KMS-11 (cell line): ENCODE measurements at regions not wholly inside any gene's neighbourhood (a gene's known extent, or its start where the extent isn't known, plus 50 kb on each side); places are given as distances from the start of the nearest gene placed in this dataset.

Experiments used
- H2AFZ ChIP-seq: fragments of 200-600 bp; sonication (generic); 2 replicates; pipeline ENCODE4 v1.6.1; 2016; ENCODE audit warnings: antibody characterized with exemption, mixed run types, low read depth
- H3K27ac ChIP-seq: fragments of 200-600 bp; sonication (generic); 2 replicates; pipeline ENCODE4 v1.6.1; 2016; ENCODE audit warnings: mild to moderate bottlenecking, mixed run types
- H3K27me3 ChIP-seq: fragments of 200-600 bp; sonication (generic); 2 replicates; pipeline ENCODE4 v1.6.1; 2017; ENCODE audit warnings: mild to moderate bottlenecking, low read depth, mixed run types, moderate library complexity; ENCODE audit not compliant: insufficient read depth
- H3K36me3 ChIP-seq: fragments of 200-600 bp; sonication (generic); 2 replicates; pipeline ENCODE4 v1.6.1; 2017; ENCODE audit warnings: mild to moderate bottlenecking, mixed run types; ENCODE audit not compliant: insufficient read depth
- H3K4me1 ChIP-seq: fragments of 200-600 bp; sonication (generic); 2 replicates; pipeline ENCODE4 v1.6.1; 2016; ENCODE audit warnings: mild to moderate bottlenecking, low read depth, mixed run types; ENCODE audit not compliant: poor library complexity, severe bottlenecking
- H3K4me2 ChIP-seq: fragments of 200-600 bp; sonication (generic); 2 replicates; pipeline ENCODE4 v1.7.0; 2016; ENCODE audit warnings: mild to moderate bottlenecking, mixed run types
- H3K4me3 ChIP-seq: fragments of 200-600 bp; sonication (generic); IDR thresholded peaks from 2 replicates; pipeline ENCODE4 v1.6.1; 2017; ENCODE audit warnings: low read depth, low read length, mixed read lengths; ENCODE audit not compliant: insufficient read depth
- H3K79me2 ChIP-seq: fragments of 200-600 bp; sonication (generic); 2 replicates; pipeline ENCODE4 v1.6.1; 2016; ENCODE audit warnings: low read depth, mixed run types; ENCODE audit not compliant: insufficient read depth
- H3K9ac ChIP-seq: fragments of 200-600 bp; sonication (generic); 2 replicates; pipeline ENCODE4 v1.6.1; 2016; ENCODE audit warnings: mild to moderate bottlenecking, mixed run types
- H4K20me1 ChIP-seq: fragments of 200-600 bp; sonication (generic); 2 replicates; pipeline ENCODE4 v1.6.1; 2016; ENCODE audit warnings: mild to moderate bottlenecking, mixed run types; ENCODE audit not compliant: insufficient read depth
- TF ChIP-seq, protein P1 (sequence below): fragments of 200-600 bp; sonication (generic); conservative IDR thresholded peaks from 2 replicates; pipeline ENCODE4 v1.6.1; 2017; ENCODE audit warnings: low read depth, mild to moderate bottlenecking, antibody characterized with exemption, low read length, moderate library complexity, mixed read lengths

DNA sequence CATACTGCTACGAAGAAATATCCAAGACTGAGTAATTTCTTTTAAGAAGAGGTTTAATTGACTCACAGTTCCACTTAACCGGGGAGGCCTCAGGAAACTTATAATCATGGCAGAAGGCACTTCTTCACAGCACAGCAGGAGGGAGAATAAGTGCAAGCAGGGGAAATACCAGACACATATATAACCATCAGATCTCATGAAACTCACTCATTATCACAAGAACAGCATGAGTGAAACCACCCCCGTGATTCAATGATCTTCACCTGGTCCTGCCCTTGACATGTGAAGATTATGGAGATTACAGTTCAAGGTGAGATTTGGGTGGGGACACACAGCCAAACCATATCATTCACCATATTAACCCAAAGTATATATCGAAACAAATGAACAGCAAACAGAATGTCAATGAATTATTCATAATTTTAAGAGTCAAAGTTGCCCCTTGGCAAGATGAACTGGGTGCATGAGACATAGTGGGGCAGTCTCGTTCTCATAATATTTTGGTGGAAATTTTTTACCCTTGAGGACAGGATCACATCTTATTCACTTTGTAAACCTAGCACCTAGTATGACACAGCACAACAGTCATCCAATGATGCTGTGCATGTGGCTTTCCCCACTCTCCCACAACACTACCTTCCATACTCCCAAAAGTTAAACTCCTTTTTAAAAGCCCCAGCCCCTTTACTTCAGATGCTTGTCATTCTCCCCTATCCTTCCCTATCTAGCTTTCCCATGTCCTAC is 425.3 kb downstream of the ZEB2 start:
- Histone ChIP-seq H3K4me3 (no peak overlapping the region), H3K9ac (no peak overlapping the region), H3K4me1 (no peaks in the 10 kb centered on the region), H3K27ac (no peak overlapping the region), H3K4me2 (no peak overlapping the region), H2AFZ (no peak overlapping the region), H4K20me1 (no peaks in the 10 kb centered on the region), H3K79me2 (no peaks in the 10 kb centered on the region), H3K36me3 (no peaks in the 10 kb centered on the region), H3K27me3 (no peaks in the 10 kb centered on the region)
- TF ChIP-seq, protein P1, sequence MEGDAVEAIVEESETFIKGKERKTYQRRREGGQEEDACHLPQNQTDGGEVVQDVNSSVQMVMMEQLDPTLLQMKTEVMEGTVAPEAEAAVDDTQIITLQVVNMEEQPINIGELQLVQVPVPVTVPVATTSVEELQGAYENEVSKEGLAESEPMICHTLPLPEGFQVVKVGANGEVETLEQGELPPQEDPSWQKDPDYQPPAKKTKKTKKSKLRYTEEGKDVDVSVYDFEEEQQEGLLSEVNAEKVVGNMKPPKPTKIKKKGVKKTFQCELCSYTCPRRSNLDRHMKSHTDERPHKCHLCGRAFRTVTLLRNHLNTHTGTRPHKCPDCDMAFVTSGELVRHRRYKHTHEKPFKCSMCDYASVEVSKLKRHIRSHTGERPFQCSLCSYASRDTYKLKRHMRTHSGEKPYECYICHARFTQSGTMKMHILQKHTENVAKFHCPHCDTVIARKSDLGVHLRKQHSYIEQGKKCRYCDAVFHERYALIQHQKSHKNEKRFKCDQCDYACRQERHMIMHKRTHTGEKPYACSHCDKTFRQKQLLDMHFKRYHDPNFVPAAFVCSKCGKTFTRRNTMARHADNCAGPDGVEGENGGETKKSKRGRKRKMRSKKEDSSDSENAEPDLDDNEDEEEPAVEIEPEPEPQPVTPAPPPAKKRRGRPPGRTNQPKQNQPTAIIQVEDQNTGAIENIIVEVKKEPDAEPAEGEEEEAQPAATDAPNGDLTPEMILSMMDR, result no peak

DNA sequence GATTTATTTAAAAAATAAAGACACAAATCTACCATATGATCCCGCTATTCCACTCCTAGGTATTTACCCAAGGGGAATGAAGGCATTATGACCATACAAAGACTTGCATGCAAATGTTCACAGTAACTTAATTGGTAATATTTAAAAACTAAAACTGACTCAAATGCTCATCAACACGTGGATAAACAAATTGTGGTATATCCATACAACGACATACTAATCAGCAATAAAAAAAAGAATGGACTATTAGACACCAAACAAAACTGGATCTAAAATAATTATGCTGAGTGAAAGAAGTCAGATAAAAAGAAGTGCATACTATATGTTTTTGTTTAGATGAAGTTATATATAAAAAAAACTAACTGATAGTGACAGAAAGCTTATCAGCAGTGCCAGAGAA is 428.3 kb downstream of the ZEB2 start:
- no peak overlapping the region for H3K4me3 ChIP-seq
- no peaks in the 10 kb centered on the region for H3K79me2 ChIP-seq
- no peak overlapping the region for H2AFZ ChIP-seq
- no peak overlapping the region for H3K27ac ChIP-seq
- H3K27me3 ChIP-seq, result no peaks in the 10 kb centered on the region
- H4K20me1 ChIP-seq, result no peaks in the 10 kb centered on the region
- H3K9ac ChIP-seq, result no peak overlapping the region
- TF ChIP-seq, protein P1, result no peak
- no peak overlapping the region for H3K4me2 ChIP-seq
- H3K36me3 ChIP-seq, result no peaks in the 10 kb centered on the region
- H3K4me1 ChIP-seq, result no peaks in the 10 kb centered on the region

DNA sequence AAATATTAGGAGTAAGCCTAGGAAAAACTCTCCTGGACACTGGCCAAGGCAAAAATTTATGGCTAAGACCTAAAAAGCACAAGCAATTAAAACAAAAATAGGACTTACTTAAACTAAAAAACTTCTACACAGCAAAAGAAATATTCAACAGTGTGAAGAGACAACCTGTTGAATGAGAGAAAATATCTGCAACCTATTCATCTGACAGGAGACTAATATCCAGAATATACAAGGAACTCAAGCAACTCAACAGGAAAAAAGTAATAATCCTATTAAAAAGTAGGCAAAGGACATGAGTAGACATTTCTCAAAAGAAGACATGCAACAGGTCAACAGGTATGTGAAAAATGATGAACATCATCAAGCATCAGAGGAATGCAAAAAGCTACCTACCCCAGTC is 431.1 kb downstream of the ZEB2 start:
- no peak overlapping the region for H3K4me2 ChIP-seq
- no peak overlapping the region for H3K9ac ChIP-seq
- TF ChIP-seq, protein P1, result no peak
- H4K20me1 ChIP-seq, result no peaks in the 10 kb centered on the region
- H3K36me3 ChIP-seq, result no peaks in the 10 kb centered on the region
- no peaks in the 10 kb centered on the region for H3K79me2 ChIP-seq
- H2AFZ ChIP-seq, result no peak overlapping the region
- H3K27me3 ChIP-seq, result no peaks in the 10 kb centered on the region
- H3K27ac ChIP-seq, result no peak overlapping the region
- H3K4me3 ChIP-seq, result no peak overlapping the region
- no peaks in the 10 kb centered on the region for H3K4me1 ChIP-seq

DNA sequence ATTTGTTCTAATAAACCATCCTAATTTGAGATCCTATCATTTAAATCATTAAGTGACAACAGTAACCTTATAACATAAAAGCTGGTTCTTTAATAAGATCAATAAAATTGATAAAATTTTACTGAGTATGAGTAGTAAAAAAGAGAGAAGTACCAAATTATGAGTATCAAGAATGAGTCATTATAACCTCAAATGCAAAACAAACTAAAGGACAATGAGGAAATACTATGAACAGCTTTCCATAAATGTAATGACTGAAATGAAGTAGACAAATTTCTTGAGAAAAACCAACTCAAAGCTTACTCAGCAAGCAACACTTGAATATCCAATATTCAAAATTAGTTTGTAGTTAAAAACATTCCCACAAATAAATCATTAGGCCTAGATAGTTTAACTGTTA is 433.0 kb downstream of the ZEB2 start:
- TF ChIP-seq, protein P1, result no peak
- H3K27ac ChIP-seq, result no peak overlapping the region
- H2AFZ ChIP-seq, result no peak overlapping the region
- H3K36me3 ChIP-seq, result no peaks in the 10 kb centered on the region
- H3K9ac ChIP-seq, result no peak overlapping the region
- H3K4me2 ChIP-seq, result no peak overlapping the region
- no peaks in the 10 kb centered on the region for H3K79me2 ChIP-seq
- H3K4me3 ChIP-seq, result no peak overlapping the region
- H3K4me1 ChIP-seq, result no peaks in the 10 kb centered on the region
- no peaks in the 10 kb centered on the region for H3K27me3 ChIP-seq
- no peaks in the 10 kb centered on the region for H4K20me1 ChIP-seq
